G401 (cell line): ENCODE measurements at regions not wholly inside any gene's neighbourhood (a gene's known extent, or its start where the extent isn't known, plus 50 kb on each side); places are given as distances from the start of the nearest gene placed in this dataset.
A peak's percentile ranks its signal among the peaks of the same experiment; 100 is the strongest.

ENCODE experiments used
- DNase-seq: peaks from one replicate; pipeline ENCODE4 v3.0.0-alpha.2; 2015; ENCODE audit warnings: low spot score
- in situ Hi-C: cut with HindIII; loops from 2 replicates; pipeline ENCODE4 v1.10.0; 2016; ENCODE audit warnings: low sequenced_read_pairs, mixed read lengths

DNA sequence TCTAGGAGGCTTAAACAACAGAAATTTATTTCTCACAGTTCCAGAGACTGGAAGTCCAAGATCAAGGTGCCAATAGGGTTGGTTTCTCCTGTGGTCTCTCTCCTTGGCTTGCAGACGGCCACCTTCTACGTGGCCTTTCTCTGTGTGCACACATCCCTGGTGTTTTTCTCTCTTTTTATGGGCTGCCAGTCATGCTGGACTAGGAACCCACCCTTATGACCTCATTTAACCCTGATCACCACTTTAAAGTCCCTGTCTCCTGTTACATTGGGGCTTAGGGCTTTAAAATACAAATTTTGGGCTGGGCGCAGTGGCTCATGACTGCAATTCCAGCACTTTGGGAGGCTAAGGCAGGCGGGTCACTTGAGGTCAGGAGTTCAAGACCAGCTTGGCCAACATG is 157.1 kb downstream of the TLE1 start:
- no peak for DNase-seq
- in situ Hi-C loops, result no loop called here

DNA sequence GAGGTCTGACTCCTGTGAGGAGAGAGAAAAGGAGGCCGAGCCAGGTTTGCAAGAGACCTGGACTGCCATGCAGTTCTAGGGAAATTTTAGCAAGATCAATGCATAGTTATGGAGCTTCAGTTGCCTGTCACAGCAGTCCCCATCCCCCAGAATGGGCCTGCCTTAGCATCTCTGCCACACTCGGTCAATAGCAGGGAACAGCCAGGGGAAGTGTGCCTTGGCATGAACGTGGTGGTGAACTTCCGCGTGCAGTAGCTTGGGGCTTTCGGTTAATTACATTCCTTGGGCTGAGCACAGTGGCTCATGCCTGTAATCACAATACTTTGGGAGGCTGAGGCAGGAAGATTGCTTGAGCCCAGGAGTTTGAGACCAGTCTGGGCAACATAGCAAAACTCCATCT is 157.8 kb downstream of the TLE1 start:
- no peak for DNase-seq
- in situ Hi-C loops, result no loop called here

DNA sequence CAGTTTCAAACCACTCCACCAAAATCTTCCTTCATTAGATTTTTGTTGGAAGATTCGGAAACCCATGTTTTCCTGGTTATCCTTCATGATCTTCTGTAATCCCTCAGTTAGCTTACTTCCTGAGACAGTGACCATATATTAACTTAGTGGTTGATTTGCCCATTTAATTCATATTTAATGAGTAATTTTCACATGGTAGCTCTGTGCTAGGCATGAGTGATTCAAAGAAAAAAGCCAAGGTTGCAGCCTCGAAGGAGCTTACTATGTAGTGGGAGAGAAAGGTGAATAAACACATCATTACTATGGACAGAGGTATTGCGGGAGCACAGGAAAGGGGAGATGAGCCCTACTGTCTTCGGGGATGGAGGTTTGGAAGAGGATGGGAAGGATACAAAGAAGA is 158.5 kb downstream of the TLE1 start:
- DNase-seq, result no peak
- in situ Hi-C loops, result no loop called here

DNA sequence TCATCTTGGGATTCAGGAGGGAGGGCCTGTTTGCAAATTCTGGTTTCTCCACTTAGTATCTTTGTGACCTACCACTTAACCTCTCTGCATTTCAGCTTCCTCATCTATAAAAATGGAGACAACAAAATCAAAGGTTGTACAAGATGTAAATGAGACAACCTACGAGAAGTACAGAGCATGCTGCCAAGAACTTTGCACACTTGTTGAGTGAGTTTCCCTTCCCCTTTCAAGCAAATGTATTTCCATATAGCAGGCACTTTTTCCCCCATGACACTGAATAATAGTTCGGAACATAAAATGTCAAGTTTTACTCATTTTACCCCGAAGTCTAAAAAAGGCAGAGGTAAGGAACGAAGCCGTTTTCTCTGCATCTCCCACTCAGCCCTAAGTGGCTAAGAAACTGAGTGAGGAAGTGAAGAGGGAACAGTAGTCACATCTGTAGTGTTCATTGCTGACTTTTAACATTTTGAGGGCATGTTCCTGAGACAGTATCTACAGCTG is 159.0 kb downstream of the TLE1 start:
- no peak for DNase-seq
- in situ Hi-C loops, result no loop called here

DNA sequence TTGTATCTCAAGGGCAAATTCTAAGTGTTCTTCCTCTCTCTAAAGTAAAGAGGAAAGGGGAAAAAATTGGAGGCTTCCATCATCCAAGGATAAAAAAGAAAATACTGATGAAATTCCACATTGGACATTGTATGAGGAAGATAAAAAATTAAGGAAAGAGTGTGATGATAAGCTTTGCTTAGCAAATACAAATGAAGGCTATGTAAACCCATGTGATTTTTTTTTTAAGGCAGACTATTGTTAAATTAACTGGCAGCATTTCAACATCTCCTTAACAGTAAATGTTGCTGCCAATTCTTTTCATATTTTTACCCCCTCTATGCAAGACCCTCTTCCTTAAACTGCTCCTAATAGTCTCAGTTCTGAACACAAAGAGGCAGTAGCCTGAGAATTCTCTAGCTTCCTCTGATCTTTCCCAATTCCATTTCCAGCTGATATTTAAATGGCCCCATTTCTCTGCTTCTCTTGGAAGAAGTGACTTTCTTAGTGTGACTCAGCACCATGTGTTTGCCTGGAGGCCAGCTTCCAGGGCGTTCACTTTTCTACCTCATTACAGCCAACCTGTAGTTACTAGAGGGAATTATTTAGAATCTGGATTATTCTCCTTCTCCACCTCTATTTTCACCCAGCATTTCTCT is 159.7 kb downstream of the TLE1 start:
- in situ Hi-C loops, result no loop called here
- DNase-seq, result no peak

DNA sequence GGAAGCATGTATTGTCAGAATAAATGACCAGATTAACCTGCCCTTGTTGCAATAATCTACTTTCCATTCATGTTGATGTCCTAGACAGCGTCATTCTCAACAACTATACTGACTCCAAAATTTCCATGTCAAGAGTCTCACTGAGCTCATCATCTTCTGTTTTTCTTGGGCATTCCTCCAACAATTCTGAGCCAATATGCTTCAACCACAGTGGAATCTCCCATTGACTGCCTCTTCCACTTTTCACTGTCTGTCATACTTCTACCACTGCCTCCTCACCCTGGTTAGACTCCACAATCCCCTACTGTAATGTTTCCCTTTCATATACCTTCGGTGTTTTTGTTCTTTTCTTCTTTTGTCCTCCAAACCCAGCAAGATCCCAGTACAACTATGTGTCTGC is 162.8 kb downstream of the TLE1 start:
- in situ Hi-C loops, result no loop called here
- DNase-seq, result no peak

DNA sequence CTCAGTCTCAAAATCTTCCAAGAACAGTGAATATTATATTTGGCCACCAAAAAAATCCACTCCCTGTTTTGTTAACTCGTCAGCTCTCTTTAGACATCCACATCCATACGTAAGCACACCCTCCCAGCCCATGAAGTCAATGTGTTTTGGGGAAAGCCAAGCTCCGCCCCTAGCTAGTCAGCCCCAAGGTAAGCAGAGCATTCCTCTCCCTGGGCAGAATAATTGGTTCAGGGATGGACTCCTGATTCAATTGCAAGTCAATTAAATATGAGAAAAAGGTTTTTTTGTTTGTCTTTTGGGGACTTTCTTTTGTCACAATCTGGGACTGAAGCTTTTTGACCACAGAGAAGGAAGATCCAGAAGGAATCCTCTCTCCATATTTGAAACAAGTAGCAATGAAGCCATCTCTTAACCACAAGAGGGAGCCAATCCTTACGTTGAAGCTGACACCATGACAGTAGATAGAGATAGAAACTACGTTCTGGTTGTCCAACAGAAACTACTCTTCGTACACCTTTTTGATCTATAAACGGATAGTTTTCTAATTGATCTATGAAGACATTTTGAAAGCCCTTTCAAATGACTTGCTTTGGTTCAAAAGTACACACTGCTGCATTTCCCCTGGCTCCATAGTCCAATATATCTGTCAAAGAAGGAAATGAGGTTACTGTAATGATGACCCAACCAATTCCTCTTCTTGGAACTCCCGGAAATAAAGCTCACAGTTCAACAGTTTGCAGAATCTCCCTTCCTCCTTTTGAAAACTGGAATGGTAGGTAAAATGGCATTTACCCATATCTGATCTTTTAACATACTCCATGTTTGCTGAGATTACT is 166.4 kb downstream of the TLE1 start:
- in situ Hi-C loops, result no loop called here
- peak; percentile 25 for DNase-seq

DNA sequence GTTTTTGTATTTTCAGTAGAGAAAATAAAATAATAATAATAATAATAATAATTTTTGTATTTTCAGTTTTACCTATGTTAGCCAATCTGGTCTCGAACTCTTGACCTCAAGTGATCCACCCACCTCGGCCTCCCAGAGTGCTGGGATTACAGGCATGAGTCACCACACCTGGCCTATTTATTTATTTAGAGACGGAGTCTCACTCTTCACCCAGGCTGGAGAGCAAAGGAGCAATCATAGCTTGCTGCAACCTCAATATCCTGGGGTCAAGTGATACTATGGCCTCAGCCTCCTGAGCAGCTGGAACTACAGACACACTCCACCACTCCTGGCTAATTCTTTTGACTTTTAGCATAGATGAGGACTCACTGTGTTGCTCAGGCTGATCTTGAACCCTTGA is 167.5 kb downstream of the TLE1 start:
- no peak for DNase-seq
- in situ Hi-C loops, result no loop called here

DNA sequence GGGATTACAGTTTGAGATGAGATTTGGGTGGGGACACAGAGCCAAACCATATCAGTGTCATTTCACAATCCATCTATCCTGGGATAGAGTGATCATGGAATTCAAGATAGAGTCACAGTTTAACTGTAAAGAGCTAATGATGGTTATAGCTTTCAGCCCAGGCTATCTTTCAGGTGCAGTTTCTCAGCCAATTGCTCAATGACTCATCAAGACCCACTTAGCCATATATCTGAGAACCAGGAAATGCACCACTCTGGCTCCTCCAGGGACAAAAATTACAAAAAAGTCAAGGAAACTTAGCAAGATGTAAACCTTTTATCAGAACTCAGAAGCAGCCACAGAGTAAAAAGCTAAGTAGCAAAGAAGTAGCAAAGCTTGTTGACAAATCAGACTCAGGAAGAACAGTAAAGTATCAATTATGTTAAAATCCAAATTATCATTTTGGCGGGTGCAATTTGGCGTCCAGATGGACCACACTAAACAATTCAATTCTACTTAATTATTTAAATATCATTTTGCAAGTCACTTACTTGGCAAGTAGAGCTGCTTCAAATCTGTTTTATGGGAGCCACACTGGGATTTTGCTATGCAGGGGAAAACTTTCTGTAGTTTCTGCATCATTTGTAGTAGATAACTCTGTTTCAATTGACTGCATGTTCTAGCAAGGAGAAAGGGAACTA is 169.4 kb downstream of the TLE1 start:
- no peak for DNase-seq
- in situ Hi-C loops, result no loop called here

- DNase-seq, result no peak
- in situ Hi-C loops, result no loop called here
Observed at GRCh38 chr9:81517954-81518353, 171.4 kb downstream of the TLE1 start.

DNA sequence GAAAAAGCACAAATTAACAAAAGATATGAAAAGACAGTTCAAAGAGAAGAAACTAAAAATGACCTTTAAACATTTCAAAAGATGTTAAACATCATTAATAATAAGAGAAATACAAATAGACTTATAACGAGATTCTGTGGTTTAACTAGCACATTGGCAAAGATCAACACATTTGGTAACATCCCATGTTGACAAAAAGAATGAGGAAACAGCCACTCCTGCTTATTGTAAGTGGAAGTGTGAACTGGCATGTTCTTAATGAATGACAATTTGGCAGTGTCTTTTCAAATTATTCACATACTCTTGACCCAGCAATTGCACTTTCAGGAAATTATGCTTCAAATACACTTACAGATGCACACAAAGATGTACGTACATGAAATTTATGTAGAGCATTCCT is 176.3 kb downstream of the TLE1 start:
- in situ Hi-C loops, result no loop called here
- no peak for DNase-seq

DNA sequence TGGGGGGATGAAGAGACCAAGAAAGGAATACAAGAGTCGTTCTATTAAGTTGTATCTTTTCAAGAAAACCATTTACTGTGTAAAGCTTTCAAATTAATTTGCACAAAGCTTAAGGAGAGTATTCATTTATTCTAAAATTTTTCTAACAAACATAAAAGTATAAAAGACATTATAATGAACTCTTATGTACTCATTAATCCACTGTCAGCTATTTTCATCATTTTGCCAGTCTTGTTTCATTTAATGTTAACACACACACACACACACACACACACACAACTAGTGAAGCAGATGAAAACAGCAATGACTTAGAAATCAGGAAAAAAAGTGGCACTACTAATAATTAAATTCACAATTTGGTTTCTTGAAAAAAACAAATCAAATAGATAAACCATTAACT is 176.7 kb downstream of the TLE1 start:
- DNase-seq, result no peak
- in situ Hi-C loops, result no loop called here

GRCh38 chr9:81508476-81508875 is 180.9 kb downstream of the TLE1 start:
- DNase-seq, result no peak
- in situ Hi-C loops, result no loop called here

- DNase-seq, result no peak
- in situ Hi-C loops, result no loop called here
Observed at GRCh38 chr9:81506941-81507864, 182.1 kb downstream of the TLE1 start.

GRCh38 chr9:81499594-81499993 is 189.8 kb downstream of the TLE1 start:
- in situ Hi-C loops, result no loop called here
- peak; percentile 9 for DNase-seq

DNA sequence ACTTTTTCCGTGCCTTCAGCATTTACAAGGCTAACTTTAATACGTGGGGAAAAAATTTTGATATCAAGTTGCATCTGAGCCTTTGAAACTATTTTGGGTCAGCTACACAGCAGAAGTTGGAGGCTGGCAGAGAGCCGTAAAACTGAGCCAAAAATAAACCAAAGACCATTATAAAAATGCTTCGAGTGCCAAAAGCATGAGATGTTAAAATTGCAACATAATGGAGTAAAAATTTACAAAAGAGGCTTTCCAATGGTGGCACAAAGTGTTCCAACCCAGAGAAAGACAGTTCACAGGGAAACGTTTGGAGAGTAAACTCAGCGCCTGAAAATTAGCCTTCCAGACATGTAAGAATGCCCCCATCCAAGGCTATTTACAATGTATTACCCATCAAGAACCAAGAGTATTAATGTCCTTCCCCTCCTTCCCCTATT is 190.3 kb downstream of the TLE1 start:
- in situ Hi-C loops, result no loop called here

DNA sequence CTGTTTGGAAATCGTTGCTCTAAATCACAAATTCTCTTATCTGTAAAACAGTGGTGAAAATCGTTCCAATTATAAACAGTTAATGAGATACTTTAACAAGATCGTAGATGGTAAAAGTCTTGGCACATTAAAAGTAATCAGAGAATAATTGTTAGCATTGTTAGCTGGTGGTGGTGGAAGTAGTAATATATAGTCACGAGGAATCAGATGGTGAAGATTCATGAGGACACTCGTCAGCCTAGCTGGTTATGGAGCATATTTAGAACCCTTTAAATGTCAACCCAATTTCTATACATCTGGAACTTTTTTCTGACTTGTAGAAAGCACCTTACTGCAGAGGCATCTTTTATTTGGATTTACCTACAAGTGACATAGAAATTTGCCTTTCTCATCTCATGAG is 190.8 kb downstream of the TLE1 start:
- in situ Hi-C loops, result no loop called here
- no peak for DNase-seq

More for the DNA sequence above, 190.3 kb downstream of the TLE1 start:
- DNase-seq, result peak; percentile 7

DNA sequence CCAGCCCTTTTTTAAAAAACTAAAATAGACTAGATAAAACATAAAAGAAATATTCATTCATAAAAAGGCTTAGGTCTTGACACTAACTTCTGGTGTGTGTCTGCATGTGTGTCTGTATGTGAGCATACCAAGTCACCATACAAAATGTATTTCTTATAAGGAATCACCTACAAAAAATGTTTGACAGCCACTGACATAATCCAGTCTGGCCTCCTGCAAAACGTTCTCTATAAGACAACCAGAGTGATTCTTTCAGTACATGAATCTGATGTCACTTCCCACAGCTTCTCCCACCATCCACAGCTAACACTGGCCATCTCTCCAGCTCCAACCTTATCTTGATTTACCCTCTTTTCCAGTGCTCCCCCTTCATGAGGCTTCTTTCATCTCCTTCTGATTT is 192.3 kb downstream of the TLE1 start:
- no peak for DNase-seq
- in situ Hi-C loops, result no loop called here

- DNase-seq, result no peak
- in situ Hi-C loops, result no loop called here
Observed at GRCh38 chr9:81492710-81493447, 196.5 kb downstream of the TLE1 start.
